Amniotic stem cell (primary cell): ENCODE measurements at regions not wholly inside any gene's neighbourhood (a gene's known extent, or its start where the extent isn't known, plus 50 kb on each side); places are given as distances from the start of the nearest gene placed in this dataset.

Experiments used
- DNase-seq: peaks from one replicate; lab custom pipeline; 2025; lab: John Stamatoyannopoulos, UW

DNA sequence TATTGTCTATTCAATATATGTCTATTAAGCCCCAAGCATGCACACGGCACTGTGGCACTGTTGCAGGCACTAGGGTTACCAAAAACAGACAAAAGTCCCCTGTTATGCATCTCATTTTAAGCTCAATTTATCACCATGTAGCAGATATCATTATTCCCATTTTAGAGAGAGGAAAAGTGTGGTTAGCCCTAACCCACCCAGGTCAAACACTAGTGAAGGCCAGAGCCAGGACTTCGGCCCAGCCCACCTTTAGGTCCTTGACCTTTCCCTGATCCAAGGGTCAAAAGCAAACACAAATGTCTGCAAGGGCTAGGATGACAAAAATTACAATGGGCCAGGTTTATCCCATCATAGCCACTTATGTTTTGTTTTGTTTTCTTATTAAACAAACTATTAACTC lies 130.3 kb upstream of the NUDT7 start:
- no peak for DNase-seq

DNA sequence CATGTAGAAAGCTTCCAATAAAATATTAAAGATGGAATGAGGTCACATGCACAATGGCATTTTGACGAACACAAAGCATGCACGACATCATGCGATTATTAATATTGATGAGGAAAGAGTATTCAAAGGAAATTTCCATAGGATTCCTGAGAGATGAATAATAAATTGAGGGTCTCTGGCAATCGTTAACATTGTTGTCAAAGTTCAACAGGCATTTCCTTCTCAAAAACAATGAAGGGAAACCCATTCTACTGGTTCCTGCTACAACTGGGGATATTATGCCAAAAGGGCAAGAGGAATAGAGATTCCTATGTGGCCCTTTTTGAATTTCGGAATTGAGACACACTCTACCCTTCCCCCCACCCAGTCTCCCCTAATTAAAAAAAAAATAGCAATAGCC lies 128.3 kb upstream of the NUDT7 start:
- DNase-seq, result no peak

DNA sequence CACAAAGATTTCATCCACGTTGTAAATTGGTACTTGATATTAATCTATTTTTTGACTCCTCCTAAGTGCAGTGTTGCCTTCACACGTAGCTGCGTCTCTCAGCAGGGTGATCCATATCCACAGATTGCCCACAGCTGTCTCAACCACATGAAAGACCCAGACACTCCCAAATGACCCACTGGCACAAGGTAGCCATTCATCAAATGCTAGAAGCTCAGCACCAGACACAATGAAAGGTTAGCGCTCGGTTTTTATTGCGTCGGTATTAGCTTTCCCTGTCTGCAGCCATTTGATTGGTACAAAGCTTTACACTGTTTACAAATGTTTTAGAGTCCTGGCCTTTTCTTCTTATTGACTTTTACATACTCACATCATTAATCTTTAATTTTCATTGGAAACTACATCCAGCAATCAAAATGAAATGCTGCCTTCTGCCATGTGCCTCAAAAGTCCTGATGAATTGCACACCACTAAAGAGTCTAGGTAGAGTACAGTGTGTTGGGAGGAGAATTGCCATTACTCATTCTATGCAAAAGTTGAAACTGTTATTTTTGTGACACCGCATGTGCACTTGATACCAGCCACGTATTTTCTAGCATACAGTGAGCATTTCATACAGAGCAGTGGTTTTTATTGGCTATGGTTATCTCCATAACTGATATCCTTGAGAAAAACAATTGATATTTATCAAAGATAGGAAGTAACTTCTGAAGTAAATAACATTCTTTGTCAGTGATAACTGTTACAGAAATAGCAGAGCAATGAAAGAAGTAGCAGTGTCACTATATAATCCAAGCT lies 127.3 kb upstream of the NUDT7 start:
- no peak for DNase-seq

DNA sequence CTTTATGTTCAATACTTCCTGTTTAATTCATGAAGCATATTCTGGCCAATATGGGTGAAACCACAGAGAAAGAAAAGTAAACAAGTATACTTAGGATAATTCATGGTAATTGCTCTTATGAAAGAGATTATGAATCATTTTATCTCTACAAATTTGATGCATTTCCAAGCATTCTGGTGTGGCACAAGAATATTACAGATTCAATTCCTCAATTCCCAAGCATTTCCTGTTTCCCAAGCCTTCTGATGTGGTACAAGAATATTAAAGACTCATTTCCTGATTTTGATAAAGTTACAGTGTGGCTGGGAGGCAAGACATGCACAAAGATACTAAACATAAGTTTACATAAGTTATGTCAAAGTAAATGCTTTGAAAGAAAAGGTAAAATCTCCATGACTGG lies 126.1 kb upstream of the NUDT7 start:
- DNase-seq, result no peak

DNA sequence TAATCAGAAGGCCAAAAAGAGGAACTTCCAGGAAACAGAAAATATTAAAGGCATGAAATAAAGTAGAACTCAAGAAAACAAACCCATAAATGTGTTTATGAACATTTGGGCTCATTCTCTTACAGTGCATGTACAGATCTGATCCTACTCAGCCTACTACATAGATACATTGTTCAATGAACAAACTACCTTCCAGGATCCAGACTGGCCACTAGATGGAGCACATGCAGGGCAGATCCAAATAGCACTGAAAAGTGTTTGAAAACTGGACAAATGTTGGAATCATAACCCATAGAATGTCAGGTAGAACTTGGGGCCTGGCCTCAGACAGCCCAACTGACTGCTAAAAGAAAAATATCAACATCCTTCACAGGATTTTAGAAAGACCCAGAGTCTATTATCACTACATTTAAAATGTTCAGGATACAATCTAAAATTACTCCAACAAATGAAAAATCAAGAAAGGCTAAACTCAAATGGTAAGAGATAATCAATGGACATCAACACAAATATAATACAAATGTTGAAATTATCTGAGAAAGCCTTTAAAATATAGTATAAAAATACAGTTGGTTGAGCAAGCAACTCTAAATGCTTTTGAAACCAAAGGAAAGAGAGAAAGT lies 122.4 kb upstream of the NUDT7 start:
- DNase-seq, result no peak

DNA sequence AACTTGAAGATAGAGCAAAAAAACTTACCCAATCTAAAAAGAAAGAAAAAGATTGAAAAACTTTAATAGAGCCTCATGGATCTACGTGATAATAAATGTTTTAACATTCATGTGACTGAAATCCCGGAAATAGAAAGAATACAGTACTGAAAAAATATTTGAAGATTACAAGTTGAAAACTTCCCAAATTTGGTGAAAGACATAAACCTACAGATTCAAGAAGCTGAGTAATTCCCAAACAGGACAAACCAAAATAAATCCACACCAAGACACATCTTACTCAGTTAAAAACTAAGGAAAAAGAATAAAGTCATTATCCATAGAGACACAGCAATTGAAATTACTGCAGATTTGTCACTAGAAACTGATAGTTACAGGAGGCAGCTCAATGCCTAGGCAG lies 121.8 kb upstream of the NUDT7 start:
- no peak for DNase-seq

DNA sequence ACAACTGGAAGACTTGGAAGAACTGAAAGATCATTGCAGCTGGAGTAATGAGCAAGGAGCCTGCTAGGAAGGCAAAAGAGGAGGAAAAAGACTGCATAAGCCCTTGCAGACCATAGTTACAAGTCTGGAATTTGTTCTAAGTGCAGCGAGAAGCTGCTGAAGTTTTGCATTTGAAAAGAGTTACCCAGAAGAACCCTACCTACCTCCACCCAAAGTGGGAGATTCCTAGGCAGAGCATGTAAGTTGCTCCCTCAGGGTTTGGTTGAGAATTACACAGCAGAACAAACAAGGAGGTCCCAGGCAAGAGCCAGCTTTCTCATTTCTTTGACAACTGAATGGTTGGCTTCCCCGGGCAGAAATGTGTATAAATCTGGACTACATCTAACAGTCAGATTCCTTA lies 118.7 kb upstream of the NUDT7 start:
- DNase-seq, result no peak

DNA sequence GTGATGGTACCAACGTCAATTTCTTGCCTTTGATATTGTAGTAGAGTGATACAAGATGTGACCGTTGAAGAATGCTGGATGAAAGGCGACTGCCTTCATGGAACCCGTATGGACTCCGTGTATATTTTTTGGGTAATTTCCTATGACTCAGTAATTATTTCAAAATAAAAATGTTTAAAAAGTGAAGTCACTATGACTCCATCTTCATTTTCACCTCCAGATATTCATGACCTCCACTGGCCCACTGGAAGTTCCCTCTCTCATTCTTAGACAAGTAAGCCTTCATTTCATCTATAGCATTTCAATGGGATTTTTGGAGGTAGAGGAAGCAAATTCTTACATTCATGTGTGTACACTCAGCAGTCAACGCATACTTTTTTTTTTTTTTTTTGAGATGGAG lies 111.8 kb upstream of the NUDT7 start:
- no peak for DNase-seq

DNA sequence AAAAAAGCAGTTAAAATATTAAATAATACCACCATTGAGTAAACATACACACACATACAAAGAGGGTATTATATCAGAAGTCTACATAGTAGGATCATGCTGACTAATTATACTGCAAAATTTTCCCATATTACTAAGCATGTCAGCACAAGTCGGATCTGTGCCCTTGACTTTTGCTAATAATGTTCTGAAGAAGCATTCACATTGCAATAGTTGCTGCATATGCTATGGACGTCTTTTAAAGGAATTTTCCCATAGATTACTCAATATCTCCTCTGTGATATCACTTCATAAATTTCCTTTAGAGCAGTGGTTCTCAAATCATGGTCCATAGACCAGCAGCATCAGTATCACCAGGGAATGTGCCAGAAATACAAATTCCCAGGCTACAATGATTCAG lies 110.9 kb upstream of the NUDT7 start:
- no peak for DNase-seq

DNA sequence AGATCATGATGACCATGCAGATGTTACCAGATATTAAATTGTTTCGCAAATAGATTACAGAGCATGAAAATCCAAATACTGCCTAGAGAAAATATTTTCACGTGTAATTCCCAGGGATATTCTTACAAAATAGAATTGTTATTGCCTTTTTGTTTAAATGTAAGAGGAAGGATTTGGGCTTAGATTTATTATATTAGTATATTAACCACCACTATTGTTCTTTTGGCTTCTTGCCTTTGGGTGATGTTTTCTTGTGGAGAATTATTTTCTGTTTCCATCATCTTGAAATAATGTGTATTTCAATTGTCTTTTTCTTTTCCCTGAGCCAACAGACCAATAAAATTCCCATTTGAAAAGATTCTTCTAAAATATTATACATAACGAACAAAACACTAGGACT lies 109.7 kb upstream of the NUDT7 start:
- no peak for DNase-seq

DNA sequence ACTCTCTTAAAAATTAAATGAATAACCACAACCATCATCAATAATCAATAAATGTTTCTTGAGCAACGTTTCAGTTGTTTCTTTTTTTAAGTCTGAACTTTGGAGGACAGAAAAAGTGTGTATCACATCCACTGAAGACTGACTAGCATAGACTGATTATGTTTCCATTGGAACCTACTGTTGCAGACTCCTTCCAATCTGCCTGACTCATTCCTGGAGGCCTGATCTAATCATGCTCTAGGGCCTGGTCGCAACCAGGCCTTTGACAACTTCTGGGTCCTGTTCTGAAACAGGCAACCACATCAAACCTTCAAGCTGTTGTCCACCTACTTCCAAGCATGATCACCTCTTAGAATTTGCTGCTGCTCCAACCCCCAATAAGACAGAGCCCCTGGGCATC lies 109.2 kb upstream of the NUDT7 start:
- DNase-seq, result no peak

DNA sequence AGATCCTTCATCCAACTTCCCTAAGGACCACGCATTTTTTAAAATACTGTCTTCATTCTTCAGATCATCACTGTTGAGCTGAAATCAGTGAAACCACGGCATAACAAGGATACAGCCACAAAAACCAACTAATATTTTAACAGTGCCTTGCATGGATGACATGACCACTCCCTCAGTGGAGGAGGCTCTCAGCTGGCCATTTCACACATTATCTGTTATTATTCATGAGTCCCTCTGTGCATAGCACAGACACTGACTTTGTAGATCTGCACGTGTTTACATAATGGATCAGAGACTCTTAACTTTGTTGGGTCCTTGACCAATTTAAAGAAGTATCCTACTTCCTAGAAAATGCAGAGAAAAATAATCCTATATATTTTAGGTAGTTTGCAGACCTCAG lies 104.8 kb upstream of the NUDT7 start:
- no peak for DNase-seq

DNA sequence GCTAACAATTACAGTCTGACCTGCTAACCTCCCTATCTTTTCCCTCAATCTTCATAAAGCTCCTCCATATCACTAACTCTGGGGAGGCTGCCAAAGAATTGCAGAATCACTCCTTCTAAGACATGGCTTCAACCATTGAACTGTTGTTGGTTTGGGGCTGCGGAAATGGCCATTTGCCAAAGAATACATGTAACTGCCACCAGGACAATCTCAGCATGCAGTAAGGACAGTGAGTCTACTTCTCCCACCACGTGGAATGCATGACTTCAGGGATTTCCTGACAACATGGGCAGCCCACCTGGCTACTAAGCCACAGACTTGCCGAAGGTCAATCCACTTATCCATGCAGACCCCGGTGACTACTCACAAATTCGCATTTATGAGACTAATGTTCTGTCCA lies 104.3 kb upstream of the NUDT7 start:
- no peak for DNase-seq

DNA sequence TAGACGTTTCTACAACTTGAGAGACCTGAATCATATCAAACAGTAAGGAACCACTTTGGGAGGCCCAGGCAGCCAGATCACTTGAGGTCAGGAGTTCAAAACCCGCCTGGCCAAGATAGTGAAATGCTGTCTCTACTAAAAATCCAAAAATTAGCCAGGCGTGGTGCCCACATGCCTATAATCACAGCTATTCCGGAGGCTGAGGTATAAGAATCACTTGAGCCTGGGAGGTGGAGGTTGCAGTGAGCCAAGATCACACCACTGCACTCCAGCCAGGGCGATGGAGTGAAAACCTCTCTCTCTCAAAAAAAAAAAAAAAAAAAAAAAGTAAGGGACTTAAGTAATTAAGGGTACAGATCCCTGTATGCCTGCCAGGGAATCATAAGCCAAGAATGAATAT lies 103.4 kb upstream of the NUDT7 start:
- no peak for DNase-seq

DNA sequence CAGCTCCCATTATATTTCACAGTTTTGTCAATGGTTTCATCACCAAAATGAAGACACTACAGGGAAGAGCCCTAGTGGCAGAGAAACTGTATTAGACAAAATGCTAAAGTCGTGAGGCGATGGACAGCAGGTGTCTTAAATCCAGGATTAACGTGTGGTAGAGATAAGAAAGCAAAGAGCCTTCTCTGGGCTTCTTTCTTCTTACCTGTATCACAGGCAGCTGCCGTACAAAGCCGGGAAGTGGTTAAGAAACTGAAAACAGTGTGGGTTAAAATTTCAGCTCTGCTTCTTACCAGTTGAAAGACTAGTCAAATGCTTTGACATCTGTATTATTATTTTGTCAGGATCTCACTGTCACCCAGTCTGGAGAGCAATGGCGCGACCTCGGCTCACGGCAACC lies 98.2 kb upstream of the NUDT7 start:
- DNase-seq, result no peak

DNA sequence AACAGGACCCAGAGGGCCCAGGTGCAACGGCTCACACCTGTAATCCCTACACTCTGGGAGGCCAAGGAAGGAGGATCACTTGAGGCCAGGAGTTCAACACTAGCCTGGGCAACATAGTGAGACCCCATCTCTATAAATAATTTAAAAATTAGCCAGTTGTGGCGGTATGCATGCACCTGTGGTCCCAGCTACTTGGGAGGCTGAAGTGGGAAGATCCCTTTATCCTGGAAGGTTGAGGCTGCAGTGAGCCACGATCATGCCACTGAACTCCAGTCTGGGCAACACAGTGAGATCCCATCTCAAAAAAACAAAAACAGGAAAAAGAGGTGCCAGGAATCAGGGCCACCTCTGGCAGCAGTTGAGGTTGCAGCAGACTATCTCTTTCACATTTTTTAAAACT lies 85.7 kb upstream of the NUDT7 start:
- DNase-seq, result no peak

DNA sequence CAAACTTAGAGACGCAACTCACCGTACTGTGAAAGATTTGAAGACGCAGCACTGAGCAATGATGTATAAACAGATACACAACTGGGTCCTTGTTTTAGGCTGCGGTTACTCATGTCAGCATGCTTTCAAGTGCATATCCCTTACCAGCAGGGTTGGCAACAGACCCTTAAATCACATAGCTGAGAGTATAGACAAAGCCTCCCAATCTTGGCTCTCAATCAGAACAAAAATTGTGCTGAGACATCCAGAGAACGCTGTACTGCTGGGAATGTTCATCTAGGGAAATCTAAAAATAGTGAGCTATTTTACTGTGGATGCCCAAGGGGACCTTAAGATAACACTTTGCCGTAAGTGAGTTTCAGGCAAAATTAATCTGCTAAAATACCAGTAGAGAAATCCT lies 84.4 kb upstream of the NUDT7 start:
- no peak for DNase-seq

DNA sequence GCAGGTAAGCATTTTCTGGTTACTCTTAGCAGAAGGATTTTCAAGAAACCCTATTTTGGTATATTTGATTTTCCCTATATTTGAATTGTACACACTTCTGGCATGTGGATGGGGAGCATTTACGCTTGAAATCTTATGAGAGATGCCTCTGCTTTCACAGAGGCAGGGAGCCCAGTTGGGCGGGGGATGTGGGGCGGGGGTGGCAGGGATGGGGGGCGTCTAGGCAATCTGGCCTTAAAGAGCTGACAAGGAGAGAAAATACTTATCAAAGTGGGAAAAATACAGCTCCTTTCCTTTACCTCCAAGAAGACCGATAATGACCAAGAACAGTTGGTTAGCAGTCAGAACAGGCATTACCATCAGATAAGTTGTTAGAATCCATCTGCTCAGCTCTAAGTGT lies 79.1 kb upstream of the NUDT7 start:
- DNase-seq, result no peak

DNA sequence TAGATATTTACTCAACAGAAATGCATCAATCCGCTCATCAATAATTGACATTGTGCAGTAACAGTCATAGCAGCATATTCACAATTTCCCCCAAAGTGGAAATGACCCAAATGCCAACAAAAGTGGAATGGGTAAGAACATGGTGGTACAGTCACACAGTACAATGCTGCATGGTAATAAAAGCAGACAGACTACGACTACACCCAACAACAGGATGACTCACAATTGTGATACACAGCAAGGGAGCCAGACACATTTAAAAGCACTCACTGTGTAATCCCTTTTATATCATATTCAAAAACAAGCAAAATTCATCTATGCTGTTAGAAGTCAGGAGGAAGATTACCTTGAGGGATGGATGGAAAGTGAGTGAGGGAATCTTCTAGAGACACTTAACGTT lies 76.5 kb upstream of the NUDT7 start:
- DNase-seq, result no peak

DNA sequence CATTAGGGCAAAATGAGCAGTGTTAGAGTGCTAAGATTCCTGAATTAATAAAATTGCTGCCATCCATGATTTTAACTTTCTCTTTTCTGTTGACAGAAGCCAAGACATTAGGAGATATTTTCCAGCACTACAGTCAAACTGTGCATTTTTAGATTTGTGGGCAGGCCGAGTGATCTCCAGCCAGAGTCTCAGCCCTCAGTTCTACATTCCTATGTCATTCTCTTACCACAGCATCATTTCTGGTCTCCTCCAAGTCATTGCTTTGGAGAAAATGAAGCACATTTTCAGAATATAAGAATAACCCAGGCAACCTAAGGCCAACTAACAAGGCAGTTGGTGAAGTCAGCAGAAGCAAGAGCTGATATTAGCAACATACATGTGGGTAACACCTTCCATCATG lies 74.6 kb upstream of the NUDT7 start:
- no peak for DNase-seq

DNA sequence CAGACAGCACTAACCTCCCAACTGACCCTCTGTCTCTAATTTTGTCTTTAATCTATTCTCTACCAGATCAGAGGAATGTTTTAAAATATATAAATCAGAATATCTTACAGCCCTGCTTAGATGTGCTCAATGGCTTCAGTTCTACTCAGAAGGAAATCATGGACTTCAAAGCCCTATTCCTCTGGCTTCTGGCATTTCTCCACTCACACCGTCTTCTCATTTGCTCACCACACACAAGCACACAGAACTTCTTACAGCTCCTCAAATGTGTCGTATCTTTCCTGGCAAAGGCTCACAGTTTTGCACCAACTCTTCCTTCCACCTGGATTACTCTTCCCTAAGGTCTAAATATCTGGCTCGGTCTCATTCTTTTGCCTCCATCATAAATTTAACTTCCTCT lies 71.6 kb upstream of the NUDT7 start:
- no peak for DNase-seq

DNA sequence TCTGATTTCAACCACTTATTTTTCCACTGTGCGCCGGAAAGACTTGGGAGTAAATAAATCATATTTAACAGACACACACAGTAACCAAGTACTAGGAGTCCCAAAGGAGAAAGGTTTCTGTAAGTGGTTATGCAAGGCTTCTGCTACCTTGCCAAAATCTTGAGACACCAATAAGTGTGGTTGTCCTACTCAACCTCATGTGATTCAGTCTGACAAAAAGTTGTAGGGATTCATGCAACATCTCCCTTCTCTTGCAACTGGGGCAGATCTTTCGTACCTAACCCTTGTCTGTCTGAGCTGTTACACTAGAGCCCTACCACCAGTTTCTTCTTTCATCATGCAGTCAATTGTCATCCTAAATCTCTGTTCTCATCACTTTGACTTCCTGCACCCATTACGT lies 69.9 kb upstream of the NUDT7 start:
- DNase-seq, result no peak

DNA sequence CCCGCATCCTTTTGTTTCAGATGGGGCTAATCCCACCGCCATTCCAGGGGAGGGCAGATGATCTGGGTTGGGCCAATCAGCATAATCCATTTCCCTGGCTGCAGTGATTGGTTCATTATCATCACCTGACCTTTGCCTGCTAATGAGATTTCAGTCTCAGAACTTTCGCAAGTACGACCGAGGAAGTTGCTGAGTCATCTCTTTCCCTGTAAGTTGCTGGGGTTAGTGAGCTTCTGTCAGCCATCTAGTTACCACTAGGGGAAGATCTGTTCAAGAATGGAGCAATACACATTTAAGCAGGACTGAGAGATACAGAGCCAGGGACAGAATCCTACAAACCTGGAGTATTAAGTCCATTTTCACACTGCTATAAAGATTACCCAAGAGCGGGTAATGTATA lies 65.3 kb upstream of the NUDT7 start:
- no peak for DNase-seq

DNA sequence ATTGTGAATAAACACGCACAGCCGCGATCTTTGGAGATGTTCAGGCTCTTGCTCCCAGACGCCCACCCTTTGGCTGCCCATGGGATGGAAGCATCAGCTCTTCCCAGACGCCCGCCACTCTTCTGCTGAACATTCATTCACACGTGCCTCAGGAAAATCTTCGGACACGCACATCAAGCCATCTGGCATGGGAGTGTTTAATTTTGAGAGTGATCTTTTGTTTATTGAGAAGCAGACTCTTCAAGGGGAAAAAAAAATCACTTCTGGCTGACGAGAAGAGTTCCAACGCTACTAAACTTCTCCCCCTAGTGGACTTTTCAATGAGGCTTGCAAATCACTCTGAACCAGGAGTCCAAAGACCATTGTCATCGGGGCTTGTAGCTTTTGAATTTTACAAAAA lies 62.0 kb upstream of the NUDT7 start:
- no peak for DNase-seq
